Activated T-helper 2 cell treated with anti-CD3 and anti-CD28 coated beads, Interferon-gamma antibody, Interleukin-2, Interleukin-4, amounts not matched to agents 10 μg/mL and 5 μg/mL and 100 μg/mL, durations not matched to agents 14 hours and 24 hours and 36 hours (primary cell): ENCODE measurements at regions not wholly inside any gene's neighbourhood (a gene's known extent, or its start where the extent isn't known, plus 50 kb on each side); places are given as distances from the start of the nearest gene placed in this dataset.
"Not testable (repeated sequence)": the region's sequence is repeated elsewhere in the genome, so short reads cannot be mapped to it uniquely, and the experiment has no call there.

Source experiments
- DNase-seq: peaks from one replicate; pipeline ENCODE4 v3.0.0; 2021; ENCODE audit warnings: low spot score
- H3K27ac Mint-ChIP-seq: one replicate; pipeline ENCODE4 v1.8.0; 2021; ENCODE audit warnings: mixed read lengths
- H3K27me3 Mint-ChIP-seq: one replicate; pipeline ENCODE4 v1.8.0; 2021; ENCODE audit warnings: low read depth, mixed read lengths
- H3K36me3 Mint-ChIP-seq: one replicate; pipeline ENCODE4 v1.8.0; 2021; ENCODE audit warnings: low read depth, mixed read lengths
- H3K4me1 Mint-ChIP-seq: one replicate; pipeline ENCODE4 v1.8.0; 2021; ENCODE audit warnings: low read depth, mixed read lengths
- H3K4me3 Mint-ChIP-seq: one replicate; pipeline ENCODE4 v1.8.0; 2021; ENCODE audit warnings: low read depth, mild to moderate bottlenecking, moderate library complexity, mixed read lengths
- H3K9me3 Mint-ChIP-seq: one replicate; pipeline ENCODE4 v1.8.0; 2021; ENCODE audit warnings: mixed read lengths
- intact Hi-C: fragments of 100-400 bp; cut with micrococcal nuclease; formaldehyde crosslinking; loops from one replicate; pipeline ENCODE4 v1.15.1; 2023

DNA sequence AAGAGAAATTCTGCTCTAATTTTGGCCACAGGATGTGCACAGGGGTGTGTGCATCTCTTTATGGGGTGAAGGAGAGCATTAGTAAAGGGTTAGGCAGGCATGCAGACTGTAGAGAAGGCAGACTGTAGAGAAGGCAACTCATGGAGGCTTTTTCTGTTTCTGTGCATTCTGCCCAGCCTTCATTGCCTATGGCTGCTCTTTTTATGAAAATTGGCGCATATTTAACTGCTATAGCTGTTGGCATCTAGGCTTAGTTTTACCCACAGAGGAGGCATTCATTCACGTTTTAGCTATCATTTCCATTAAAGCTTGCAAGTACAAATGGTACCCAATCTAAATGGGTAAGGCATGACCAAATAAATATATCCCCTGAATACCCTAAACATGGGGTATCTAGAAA is 286.8 kb upstream of the ID4 start:
- H3K4me1 Mint-ChIP-seq: no peaks in the 10 kb centered on the region
- intact Hi-C loops: no loop called here
- H3K4me3 Mint-ChIP-seq: no peak overlapping the region
- peaks cover 21% of the 10 kb centered on the region for H3K9me3 Mint-ChIP-seq
- H3K36me3 Mint-ChIP-seq: no peaks in the 10 kb centered on the region
- no peak overlapping the region for H3K27ac Mint-ChIP-seq
- DNase-seq: no peak
- H3K27me3 Mint-ChIP-seq: no peaks in the 10 kb centered on the region

DNA sequence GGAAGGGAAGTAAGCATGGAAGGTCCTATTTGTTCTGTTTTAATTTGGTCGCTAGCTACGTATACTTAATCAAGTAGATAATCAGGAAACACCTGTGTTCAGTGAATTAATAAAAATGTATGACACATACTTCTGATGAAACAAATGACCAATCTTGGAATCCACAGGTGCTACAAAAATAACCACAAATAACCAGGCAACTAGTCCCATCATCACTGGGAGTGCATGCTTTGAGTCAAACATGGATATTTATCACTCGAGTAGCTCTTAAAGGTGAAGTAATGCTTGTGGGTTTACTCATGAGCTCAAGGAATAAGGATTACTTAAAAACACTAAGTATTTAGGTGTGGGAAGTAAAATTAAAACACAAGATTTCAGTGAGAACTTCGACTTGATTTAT is 285.6 kb upstream of the ID4 start:
- H3K4me3 Mint-ChIP-seq: no peak overlapping the region
- no peak overlapping the region for H3K27ac Mint-ChIP-seq
- H3K9me3 Mint-ChIP-seq: peaks cover 25% of the 10 kb centered on the region
- no peaks in the 10 kb centered on the region for H3K36me3 Mint-ChIP-seq
- intact Hi-C loops: no loop called here
- no peaks in the 10 kb centered on the region for H3K27me3 Mint-ChIP-seq
- no peak for DNase-seq
- no peaks in the 10 kb centered on the region for H3K4me1 Mint-ChIP-seq

DNA sequence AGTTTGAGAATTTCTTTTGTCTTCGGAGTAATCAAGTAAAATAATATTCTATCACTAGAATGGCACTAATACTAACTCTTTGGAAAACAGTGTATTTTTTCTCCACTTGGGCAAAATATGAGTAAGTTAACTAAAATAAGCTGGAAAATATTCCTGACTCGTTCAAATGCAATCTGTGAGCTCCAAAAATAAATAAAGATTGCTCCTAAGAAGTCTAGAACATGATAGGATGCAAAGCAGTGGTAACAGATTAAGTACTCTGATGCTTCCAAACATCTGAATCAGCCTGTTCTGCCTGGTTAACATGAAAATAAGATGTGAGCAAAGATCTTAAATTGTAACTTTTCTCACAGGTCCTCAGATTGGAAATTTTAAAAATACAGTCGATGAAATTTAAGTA is 285.1 kb upstream of the ID4 start:
- H3K4me1 Mint-ChIP-seq: no peaks in the 10 kb centered on the region
- no peak overlapping the region for H3K4me3 Mint-ChIP-seq
- H3K27ac Mint-ChIP-seq: no peak overlapping the region
- intact Hi-C loops: no loop called here
- no peak for DNase-seq
- H3K27me3 Mint-ChIP-seq: no peaks in the 10 kb centered on the region
- no peaks in the 10 kb centered on the region for H3K36me3 Mint-ChIP-seq
- peaks cover 25% of the 10 kb centered on the region for H3K9me3 Mint-ChIP-seq

DNA sequence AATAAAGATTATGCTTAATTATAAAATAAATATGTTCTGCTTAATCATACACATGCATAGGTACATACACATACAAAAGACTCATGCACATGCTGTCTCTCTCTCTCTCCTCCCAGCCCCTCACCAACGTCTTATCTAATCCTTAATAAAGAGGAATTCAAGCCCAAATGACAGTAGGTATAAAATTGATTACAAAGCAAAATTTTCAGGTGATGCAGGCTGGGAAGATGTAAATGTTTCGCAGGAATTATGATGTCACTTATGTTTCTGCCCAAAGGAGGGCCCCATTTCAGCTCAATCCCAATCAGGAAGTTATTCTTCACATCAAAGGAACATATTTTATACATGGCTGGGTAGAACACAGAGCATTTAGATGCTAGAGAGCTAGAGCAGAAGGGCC is 284.6 kb upstream of the ID4 start:
- Mint-ChIP-seq H3K9me3 (peaks cover 25% of the 10 kb centered on the region), H3K4me1 (no peaks in the 10 kb centered on the region), H3K27me3 (no peaks in the 10 kb centered on the region), H3K36me3 (no peaks in the 10 kb centered on the region), H3K27ac (no peak overlapping the region), H3K4me3 (no peak overlapping the region)
- intact Hi-C loops: no loop called here
- no peak for DNase-seq

DNA sequence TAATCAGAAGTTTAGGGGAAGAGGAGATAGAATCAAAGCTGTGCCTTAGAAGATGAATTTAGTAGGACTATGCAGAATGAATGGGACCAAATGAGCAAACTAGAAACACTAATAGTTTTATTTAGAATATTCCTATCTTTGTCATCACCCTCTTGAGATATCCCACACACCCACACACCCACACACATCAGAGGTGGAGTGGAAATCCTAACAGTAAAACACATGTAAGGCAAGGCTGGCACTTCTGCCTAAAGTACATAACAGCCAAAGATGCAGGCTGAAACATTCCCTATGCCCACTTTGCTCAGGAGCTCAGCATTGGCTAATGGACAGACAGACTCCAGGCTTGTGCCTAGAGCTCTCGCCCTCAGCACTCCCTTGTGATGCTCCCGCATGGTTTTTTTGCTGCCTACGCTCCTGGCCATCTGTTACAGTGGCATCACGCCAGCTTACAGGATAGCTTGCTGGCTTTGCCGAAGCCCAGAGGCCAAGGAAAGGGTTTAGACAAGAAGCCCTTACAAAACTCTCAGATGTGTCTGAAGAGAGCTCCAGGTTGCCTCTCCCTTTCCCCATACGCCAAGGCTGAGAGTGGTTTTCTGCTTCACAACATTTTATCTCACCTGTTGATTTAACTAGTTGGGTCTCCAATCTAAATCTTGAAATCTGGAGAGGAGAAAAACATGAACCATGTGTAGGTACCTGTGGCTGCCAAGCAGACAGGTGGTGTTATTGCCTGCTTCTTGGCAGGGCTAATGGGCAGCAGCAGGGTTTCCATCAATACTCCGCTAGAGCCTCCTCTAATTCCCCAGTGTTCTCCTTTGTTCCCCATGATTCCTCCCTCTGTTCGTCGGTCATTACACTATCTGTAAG is 282.6 kb upstream of the ID4 start:
- Mint-ChIP-seq H3K27me3 (no peaks in the 10 kb centered on the region), H3K9me3 (peaks cover 28% of the 10 kb centered on the region), H3K27ac (no peak overlapping the region), H3K4me1 (no peaks in the 10 kb centered on the region), H3K4me3 (no peak overlapping the region), H3K36me3 (no peaks in the 10 kb centered on the region)
- intact Hi-C loops: no loop called here
- no peak for DNase-seq

DNA sequence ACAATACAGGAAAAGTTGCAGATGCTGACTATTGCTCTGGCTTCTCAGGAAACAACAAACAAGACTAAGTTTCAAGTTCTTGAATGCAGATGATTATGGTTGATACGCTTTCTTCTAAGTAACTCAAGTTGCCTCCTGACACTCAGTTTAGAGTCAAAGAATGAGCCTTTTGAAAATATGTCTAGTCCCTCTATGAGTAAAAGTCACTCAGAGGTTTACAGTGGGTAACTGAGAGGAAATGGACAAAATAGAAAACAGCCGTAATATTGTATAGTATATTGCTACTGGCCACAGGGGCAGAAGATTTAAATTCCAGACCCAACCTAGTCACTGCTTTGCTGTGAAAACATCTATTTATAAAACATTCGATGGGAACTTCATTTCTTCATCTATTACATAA is 280.0 kb upstream of the ID4 start:
- no peak overlapping the region for H3K27ac Mint-ChIP-seq
- H3K9me3 Mint-ChIP-seq: peaks cover 23% of the 10 kb centered on the region
- intact Hi-C loops: no loop called here
- H3K36me3 Mint-ChIP-seq: no peaks in the 10 kb centered on the region
- no peak for DNase-seq
- no peaks in the 10 kb centered on the region for H3K4me1 Mint-ChIP-seq
- no peaks in the 10 kb centered on the region for H3K27me3 Mint-ChIP-seq
- H3K4me3 Mint-ChIP-seq: no peak overlapping the region

DNA sequence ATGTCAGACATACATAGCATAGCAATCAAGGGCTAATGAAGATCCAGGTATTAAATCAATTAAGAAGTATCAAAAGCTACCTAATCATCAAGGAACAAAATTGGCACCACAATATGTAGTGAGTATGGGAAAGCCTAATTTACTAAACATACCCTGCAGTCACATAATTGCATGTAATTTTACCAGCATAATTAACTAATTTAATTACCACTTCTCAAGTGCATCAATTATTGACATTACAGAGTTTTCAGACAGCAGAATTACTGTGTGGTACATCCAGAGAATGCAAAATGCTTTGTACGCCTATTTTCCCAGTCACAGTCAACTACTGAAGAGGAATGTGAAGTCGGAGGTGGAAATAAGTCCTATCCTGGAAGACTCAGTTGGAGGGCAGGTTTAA is 279.0 kb upstream of the ID4 start:
- H3K4me1 Mint-ChIP-seq: no peaks in the 10 kb centered on the region
- H3K9me3 Mint-ChIP-seq: peaks cover 16% of the 10 kb centered on the region

DNA sequence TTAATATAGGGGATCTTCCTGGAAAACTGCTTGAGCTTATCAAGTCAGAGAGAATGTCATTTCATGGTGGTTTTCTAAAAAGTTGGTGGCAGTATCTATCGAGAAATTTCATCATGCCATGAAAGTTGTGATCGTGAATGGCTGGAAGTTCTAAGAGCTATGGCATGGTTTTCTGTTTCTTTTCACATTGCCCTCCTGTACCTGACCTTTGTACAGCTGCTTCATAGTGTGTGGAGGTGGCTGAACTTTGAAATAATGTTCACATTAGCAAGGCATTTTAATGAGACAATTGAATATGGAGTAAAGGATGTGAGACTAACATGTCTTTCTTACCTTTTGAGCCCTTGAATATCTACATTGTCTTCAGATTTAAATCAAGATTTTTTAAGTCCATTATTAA is 278.2 kb upstream of the ID4 start:
- intact Hi-C loops: no loop called here
- H3K36me3 Mint-ChIP-seq: no peaks in the 10 kb centered on the region
- no peak for DNase-seq
- no peaks in the 10 kb centered on the region for H3K4me1 Mint-ChIP-seq
- peaks cover 15% of the 10 kb centered on the region for H3K9me3 Mint-ChIP-seq
- H3K27me3 Mint-ChIP-seq: no peaks in the 10 kb centered on the region
- no peak overlapping the region for H3K27ac Mint-ChIP-seq
- H3K4me3 Mint-ChIP-seq: no peak overlapping the region

More for the DNA sequence above, 279.0 kb upstream of the ID4 start:
- no peak for DNase-seq
- H3K36me3 Mint-ChIP-seq: no peaks in the 10 kb centered on the region
- H3K4me3 Mint-ChIP-seq: no peak overlapping the region
- H3K27me3 Mint-ChIP-seq: no peaks in the 10 kb centered on the region
- intact Hi-C loops: no loop called here
- H3K27ac Mint-ChIP-seq: no peak overlapping the region

DNA sequence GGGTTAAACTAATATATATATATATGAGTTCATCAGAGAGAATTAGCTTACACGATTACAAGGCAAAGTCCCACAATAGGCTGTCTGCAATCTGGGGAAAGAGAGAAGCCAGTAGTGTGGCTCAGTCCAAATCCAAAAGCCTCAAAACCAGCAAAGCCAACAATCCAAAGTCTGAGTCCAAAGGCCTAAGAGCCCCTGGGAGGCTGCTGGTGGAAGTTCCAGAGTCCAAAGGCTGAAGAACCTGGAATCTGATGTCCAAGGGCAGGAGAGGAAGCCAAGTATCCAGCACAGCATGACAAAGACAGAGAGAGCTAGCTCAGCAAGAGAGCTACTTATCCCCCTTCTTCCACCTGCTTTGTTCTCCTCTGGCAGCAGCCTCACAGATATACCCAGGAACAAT is 274.7 kb upstream of the ID4 start:
- Mint-ChIP-seq H3K9me3 (peaks cover 12% of the 10 kb centered on the region), H3K27ac (no peak overlapping the region), H3K36me3 (no peaks in the 10 kb centered on the region), H3K4me3 (no peak overlapping the region), H3K4me1 (no peaks in the 10 kb centered on the region), H3K27me3 (no peaks in the 10 kb centered on the region)
- no peak for DNase-seq
- intact Hi-C loops: no loop called here

DNA sequence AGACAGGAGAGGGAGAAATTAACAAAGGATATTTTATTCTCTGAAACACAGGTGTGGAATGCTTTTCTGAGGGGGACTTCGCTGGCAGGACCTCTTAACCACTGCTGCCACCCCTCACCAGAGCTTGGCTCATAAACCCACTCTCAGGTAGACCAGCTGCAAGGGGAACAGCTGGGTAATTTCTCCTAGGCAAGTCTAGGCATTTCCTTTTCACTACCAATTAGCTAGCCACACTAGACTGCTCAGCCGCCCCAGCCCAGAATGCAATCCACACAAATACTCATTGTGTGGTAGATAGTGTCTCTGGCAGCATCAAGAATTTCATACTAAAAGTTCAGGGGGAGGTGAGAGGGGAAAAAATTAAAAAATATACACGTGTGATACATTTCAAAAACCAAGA is 267.6 kb upstream of the ID4 start:
- Mint-ChIP-seq H3K27me3 (no peaks in the 10 kb centered on the region), H3K4me3 (no peak overlapping the region), H3K9me3 (peaks cover 15% of the 10 kb centered on the region), H3K27ac (no peak overlapping the region), H3K36me3 (no peaks in the 10 kb centered on the region), H3K4me1 (no peaks in the 10 kb centered on the region)
- no peak for DNase-seq
- intact Hi-C loops: no loop called here

DNA sequence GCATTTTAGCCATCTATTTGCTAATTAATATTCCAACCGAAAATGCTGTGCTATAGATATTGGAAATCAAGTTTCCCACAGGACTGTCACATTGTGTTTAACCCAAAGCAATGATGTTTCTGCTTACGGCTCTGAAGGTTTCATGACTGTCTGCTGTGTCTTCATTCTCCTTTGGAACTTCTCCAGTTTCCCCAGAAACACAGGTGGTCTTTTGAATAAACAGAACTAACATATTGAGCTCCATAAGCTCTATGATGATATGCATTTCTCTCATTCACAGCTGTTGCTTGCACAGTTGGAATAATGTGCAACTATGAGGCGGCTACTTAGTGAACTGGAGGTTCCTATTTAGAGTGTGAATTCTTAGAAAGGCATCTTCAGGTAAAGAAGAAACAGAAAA is 266.0 kb upstream of the ID4 start:
- intact Hi-C loops: no loop called here
- no peaks in the 10 kb centered on the region for H3K27me3 Mint-ChIP-seq
- no peaks in the 10 kb centered on the region for H3K4me1 Mint-ChIP-seq
- H3K4me3 Mint-ChIP-seq: no peak overlapping the region
- DNase-seq: no peak
- H3K9me3 Mint-ChIP-seq: peaks cover 11% of the 10 kb centered on the region
- H3K36me3 Mint-ChIP-seq: no peaks in the 10 kb centered on the region
- no peak overlapping the region for H3K27ac Mint-ChIP-seq

DNA sequence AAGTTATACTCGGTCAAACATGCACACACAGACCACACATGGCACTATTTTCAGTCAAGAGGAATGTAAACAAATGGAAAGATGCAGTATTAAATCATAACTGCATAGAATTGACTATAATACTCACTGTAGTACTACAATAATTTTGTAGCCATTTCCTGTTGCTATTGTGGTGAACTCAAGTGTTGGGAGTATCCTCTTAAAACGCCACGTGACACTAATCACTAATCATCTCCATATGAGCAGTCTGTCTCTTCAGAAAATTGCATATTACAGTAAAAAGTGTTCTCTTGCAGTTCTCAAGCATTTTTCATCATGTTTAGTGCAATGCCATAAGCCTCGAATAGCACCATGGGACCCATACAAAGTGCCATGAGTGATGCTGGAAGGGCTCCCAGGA is 258.7 kb upstream of the ID4 start:
- Mint-ChIP-seq H3K27me3 (no peaks in the 10 kb centered on the region), H3K27ac (no peak overlapping the region), H3K4me1 (no peaks in the 10 kb centered on the region), H3K4me3 (no peak overlapping the region), H3K36me3 (no peaks in the 10 kb centered on the region), H3K9me3 (peaks cover 14% of the 10 kb centered on the region)
- DNase-seq: no peak
- intact Hi-C loops: no loop called here

DNA sequence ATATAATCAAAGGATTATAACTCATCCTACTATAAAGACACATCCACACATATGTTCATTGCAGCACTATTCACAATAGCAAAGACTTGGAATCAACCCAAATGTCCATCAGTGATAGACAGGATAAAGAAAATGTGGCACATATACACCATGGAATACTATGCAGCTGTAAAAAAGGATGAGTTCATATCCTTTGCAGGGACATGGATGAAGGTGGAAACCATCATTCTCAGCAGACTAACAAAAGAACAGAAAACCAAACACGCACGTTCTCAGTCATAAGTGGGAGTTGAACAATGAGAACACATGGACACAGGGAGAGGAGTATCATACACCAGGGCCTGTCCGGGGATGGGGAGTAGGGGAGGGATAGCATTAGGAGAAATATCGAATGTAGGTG is 253.0 kb upstream of the ID4 start:
- H3K4me3 Mint-ChIP-seq, H3K36me3 Mint-ChIP-seq, DNase-seq, H3K27me3 Mint-ChIP-seq, H3K4me1 Mint-ChIP-seq, intact Hi-C loops, H3K27ac Mint-ChIP-seq: not testable (repeated sequence)
- peaks cover 14% of the 10 kb centered on the region for H3K9me3 Mint-ChIP-seq
